Activated CD4-positive, alpha-beta T cell treated with anti-CD3 and anti-CD28 coated beads for 36 hours (primary cell): ENCODE measurements at regions not wholly inside any gene's neighbourhood (a gene's known extent, or its start where the extent isn't known, plus 50 kb on each side); places are given as distances from the start of the nearest gene placed in this dataset.

ENCODE experiments used
- ATAC-seq: fragments of 200-7000 bp; cut with Tn5 transposase; one replicate; pipeline ENCODE4 v1.10.0; 2021; ENCODE audit warnings: mild to moderate bottlenecking, moderate library complexity
- CTCF ChIA-PET: fragments of 350-600 bp; sonication (Branson Sonifier 250); formaldehyde crosslinking; loops from one replicate; lab custom pipeline; 2021; ENCODE audit warnings: antibody characterized with exemption; lab: Charles Lee
- POLR2A ChIA-PET: fragments of 350-600 bp; sonication (Branson Sonifier 250); formaldehyde crosslinking; loops from one replicate; lab custom pipeline; 2021; ENCODE audit warnings: antibody characterized with exemption, inconsistent platforms; lab: Charles Lee
- DNase-seq: peaks from one replicate; pipeline ENCODE4 v3.0.0-alpha.2; 2020
- H3K27ac Mint-ChIP-seq: one replicate; pipeline ENCODE4 v1.8.0; 2021; ENCODE audit warnings: mixed read lengths
- H3K27me3 Mint-ChIP-seq: one replicate; pipeline ENCODE4 v1.8.0; 2021; ENCODE audit warnings: mixed read lengths
- H3K36me3 Mint-ChIP-seq: one replicate; pipeline ENCODE4 v1.8.0; 2021; ENCODE audit warnings: low read depth, mixed read lengths
- H3K4me1 Mint-ChIP-seq: one replicate; pipeline ENCODE4 v1.8.0; 2021; ENCODE audit warnings: mixed read lengths
- H3K4me3 Mint-ChIP-seq: one replicate; pipeline ENCODE4 v1.8.0; 2021; ENCODE audit warnings: mild to moderate bottlenecking, moderate library complexity, mixed read lengths
- H3K9me3 Mint-ChIP-seq: one replicate; pipeline ENCODE4 v1.8.0; 2021; ENCODE audit warnings: low read depth, mixed read lengths
- intact Hi-C, 2 experiments: fragments of 100-400 bp; cut with DNase I in 1 of 2; cut with micrococcal nuclease in 1 of 2; formaldehyde crosslinking; loops; one replicate each; pipeline versions ENCODE4 v1.14.2 to v1.15.1; 2022 to 2024; cut with DNase I, micrococcal nuclease

DNA sequence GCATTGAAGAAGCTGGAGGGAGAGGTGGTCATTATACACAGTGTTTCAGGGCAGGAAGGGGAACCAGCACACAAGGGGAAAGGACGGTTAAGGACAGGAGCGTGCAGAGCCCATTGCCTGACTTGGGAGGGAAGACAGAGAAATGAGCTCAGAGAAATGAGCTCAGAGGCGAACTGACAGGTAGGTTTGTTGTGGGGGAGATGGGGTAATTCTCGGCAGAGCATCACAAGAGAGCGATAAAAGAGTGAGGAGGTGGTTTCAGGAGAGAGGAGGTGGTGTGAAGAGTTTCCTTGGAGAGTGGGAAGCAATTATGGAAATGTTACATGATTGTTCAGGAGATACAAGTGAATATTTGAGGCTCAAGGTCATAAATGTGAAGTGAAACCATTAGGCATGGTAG, 61.0 kb downstream of the MRGPRX1 start:
- CTCF ChIA-PET, result interaction anchor here (0.6 to 1.1 kb wide), 2 partner anchors 18 to 769 kb away, joined by 3 to 5 read pairs; no protein-coding TSS in a partner anchor
- H3K27ac Mint-ChIP-seq, result no peak overlapping the region
- POLR2A ChIA-PET, result no interaction called here
- H3K4me1 Mint-ChIP-seq, result no peaks in the 10 kb centered on the region
- H3K27me3 Mint-ChIP-seq, result peaks cover 26% of the 10 kb centered on the region
- ATAC-seq, result no peak
- no peak overlapping the region for H3K4me3 Mint-ChIP-seq
- no peaks in the 10 kb centered on the region for H3K36me3 Mint-ChIP-seq
- no peaks in the 10 kb centered on the region for H3K9me3 Mint-ChIP-seq
- intact Hi-C loops, result no loop called here
- no peak for DNase-seq

- no peaks in the 10 kb centered on the region for H3K9me3 Mint-ChIP-seq
- intact Hi-C loops, result no loop called here
- peaks cover 17% of the 10 kb centered on the region for H3K27me3 Mint-ChIP-seq
- no peak overlapping the region for H3K27ac Mint-ChIP-seq
- ChIA-PET CTCF (interaction anchor here (0.6 kb wide), 1 partner anchor 558 kb away, joined by 4 read pairs; no protein-coding TSS in a partner anchor), POLR2A (no interaction called here)
- ATAC-seq, result no peak
- H3K4me3 Mint-ChIP-seq, result no peak overlapping the region
- no peak for DNase-seq
- H3K36me3 Mint-ChIP-seq, result no peaks in the 10 kb centered on the region
- no peaks in the 10 kb centered on the region for H3K4me1 Mint-ChIP-seq
These were observed 73.3 kb downstream of the MRGPRX1 start for GRCh38 chr11:18865951-18866350.

DNA sequence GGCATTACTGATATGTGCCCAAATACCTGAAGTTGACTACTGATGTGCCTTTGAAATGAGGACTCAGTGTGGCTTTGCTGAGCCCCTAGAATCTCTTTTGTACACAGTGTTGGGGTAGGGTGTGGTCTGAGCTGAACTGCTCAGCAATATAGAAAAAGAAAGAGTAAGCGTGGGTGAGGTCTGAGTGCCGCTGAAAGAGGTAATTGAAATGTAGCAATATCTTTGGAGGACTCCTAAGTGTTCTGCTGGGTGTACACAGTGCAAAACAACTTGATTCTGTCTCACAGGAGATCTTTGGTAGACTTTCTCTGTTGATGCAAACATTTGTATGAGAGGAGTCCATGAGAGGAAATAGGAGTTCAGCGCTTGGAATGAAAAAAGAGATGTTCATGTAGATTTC, 73.7 kb upstream of the PTPN5 start:
- DNase-seq (no peak), ATAC-seq (no peak)
- Mint-ChIP-seq H3K27ac (no peak overlapping the region), H3K27me3 (peaks cover 17% of the 10 kb centered on the region), H3K9me3 (no peaks in the 10 kb centered on the region), H3K4me1 (no peaks in the 10 kb centered on the region), H3K36me3 (no peaks in the 10 kb centered on the region), H3K4me3 (no peak overlapping the region)
- POLR2A ChIA-PET, result no interaction called here
- CTCF ChIA-PET, result no interaction called here
- intact Hi-C loops, result no loop called here

DNA sequence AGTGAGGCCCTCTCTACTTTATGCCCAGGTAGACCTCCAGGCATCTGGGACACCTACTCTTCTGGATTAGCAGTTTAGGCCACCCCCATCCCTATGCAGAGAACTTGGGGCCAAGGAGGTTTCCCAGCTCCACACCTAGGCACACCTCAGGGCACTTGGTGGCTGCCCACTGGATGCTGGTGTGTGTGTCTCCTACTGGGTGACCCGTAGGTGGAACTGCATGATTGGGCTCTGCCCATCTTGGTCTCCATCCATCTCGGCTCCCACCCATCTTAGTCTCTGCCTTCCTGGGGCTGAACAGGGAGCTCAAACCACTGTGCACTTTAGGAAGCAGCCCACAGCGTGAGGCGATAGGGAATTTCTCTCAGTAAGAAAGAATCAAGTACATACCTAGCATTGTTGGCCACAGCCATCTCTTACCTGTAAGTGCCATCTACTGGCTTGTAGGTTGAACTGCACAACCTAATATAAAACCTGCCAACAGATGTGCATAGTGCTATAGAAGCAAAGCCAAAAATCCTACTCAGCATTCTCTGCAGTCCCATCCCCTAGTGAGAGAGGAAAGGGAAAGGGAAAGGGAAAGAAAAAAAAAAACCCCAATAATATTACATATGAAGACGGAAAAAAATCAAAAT, 61.6 kb upstream of the PTPN5 start:
- Mint-ChIP-seq H3K9me3 (peaks cover 5% of the 10 kb centered on the region), H3K4me3 (no peak overlapping the region), H3K27me3 (peaks cover 22% of the 10 kb centered on the region), H3K36me3 (no peaks in the 10 kb centered on the region), H3K27ac (no peak overlapping the region), H3K4me1 (no peaks in the 10 kb centered on the region)
- DNase-seq (no peak), ATAC-seq (no peak)
- POLR2A ChIA-PET, result interaction anchor here (0.8 kb wide), 1 partner anchor 629 kb away, joined by 3 read pairs; no protein-coding TSS in a partner anchor
- CTCF ChIA-PET, result interaction anchor here (0.8 kb wide), 1 partner anchor 8 kb away, joined by 5 read pairs; no protein-coding TSS in a partner anchor
- intact Hi-C loops, result loop anchor here in 1 of 2 experiments (1.0 kb wide), 1 partner anchor 78 kb away; no protein-coding TSS in a partner anchor

GRCh38 chr11:18849406-18849805, 57.8 kb upstream of the PTPN5 start:
- POLR2A ChIA-PET, result no interaction called here
- CTCF ChIA-PET, result no interaction called here
- Mint-ChIP-seq H3K36me3 (no peaks in the 10 kb centered on the region), H3K4me1 (no peaks in the 10 kb centered on the region), H3K9me3 (peaks cover 3% of the 10 kb centered on the region), H3K27me3 (peaks cover 17% of the 10 kb centered on the region), H3K27ac (no peak overlapping the region), H3K4me3 (no peak overlapping the region)
- intact Hi-C loops, result no loop called here
- ATAC-seq (no peak), DNase-seq (no peak)

DNA sequence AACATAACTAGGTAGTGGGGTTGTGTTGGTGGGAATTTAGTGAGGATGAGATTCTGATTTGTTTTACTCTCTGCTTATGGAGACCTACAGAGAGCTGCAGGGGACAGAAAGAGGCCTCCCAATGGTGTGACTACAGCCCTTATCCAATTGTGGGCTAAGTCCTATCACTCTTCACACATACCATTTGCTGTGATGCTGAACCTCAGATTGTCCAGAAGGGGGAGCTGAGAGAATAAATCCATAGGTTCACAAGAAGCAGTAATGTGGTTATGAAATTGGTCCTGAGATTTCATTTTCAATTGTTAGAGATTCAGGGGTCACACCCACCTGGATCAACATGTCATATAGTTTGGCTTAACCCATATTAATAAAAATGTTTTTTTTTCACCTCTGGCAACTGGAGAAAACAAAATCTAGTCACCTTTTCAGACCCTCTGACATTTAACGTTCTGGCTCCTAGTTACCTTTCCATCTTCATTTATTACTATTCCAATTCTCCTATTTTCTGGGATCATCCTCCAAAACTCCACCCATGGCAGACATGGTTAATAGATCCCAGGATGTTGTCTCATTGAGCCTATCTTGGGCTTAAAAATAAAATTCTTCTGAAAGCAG, 53.3 kb upstream of the PTPN5 start:
- Mint-ChIP-seq H3K27me3 (peaks cover 18% of the 10 kb centered on the region), H3K9me3 (peaks cover 4% of the 10 kb centered on the region), H3K27ac (no peak overlapping the region), H3K36me3 (no peaks in the 10 kb centered on the region), H3K4me3 (no peak overlapping the region), H3K4me1 (no peaks in the 10 kb centered on the region)
- ChIA-PET POLR2A (no interaction called here), CTCF (interaction anchor here (0.6 to 1.1 kb wide), 4 partner anchors 9 to 114 kb away, joined by 3 to 5 read pairs (median 4); no protein-coding TSS in a partner anchor)
- DNase-seq (no peak), ATAC-seq (peak; percentile 49)
- intact Hi-C loops, result no loop called here
